Endothelial cell of umbilical vein (primary cell): ENCODE measurements at regions not wholly inside any gene's neighbourhood (a gene's known extent, or its start where the extent isn't known, plus 50 kb on each side); places are given as distances from the start of the nearest gene placed in this dataset.

Source experiments
- BruUV-seq: library from RNA; stranded (reverse); fragments of 400-500 nt; replicated peaks from 2 replicates; lab custom pipeline; 2021; lab: Mats Ljungman, UMichigan
- CTCF ChIA-PET: fragments of 300-600, 350-600 bp; sonication (Branson Sonifier 250); formaldehyde crosslinking; loops from one replicate; lab custom pipeline; 2021; ENCODE audit warnings: antibody characterized with exemption, inconsistent platforms; lab: Charles Lee
- POLR2A ChIA-PET: fragments of 300-600, 350-600 bp; sonication (Branson Sonifier 250); formaldehyde crosslinking; loops from one replicate; lab custom pipeline; 2021; ENCODE audit warnings: antibody characterized with exemption, inconsistent platforms; lab: Charles Lee
- DNase-seq: peaks from one replicate; pipeline ENCODE4 v3.0.0-alpha.2; 2011; ENCODE audit warnings: low read depth, low spot score
- FAIRE-seq: peaks from 2 replicates; lab custom pipeline; 2011; peaks lifted over from hg19 to GRCh38; lab: Jason Lieb, UNC
- H2AFZ ChIP-seq: 2 replicates; pipeline ENCODE4 v1.6.0; 2012; ENCODE audit warnings: low read depth, low read length, control low read depth, inconsistent platforms
- H3K27ac ChIP-seq: 2 replicates; pipeline ENCODE4 v1.5.1; 2011; ENCODE audit warnings: low read depth, mild to moderate bottlenecking, control low read depth, low read length, moderate library complexity; ENCODE audit not compliant: insufficient read depth
- H3K27me3 ChIP-seq, 2 experiments: 2 replicates each; pipeline versions ENCODE4 v1.6.0 to v1.6.1; 2011; ENCODE audit warnings: low read length in 2 of 2, mixed read lengths in 1 of 2; ENCODE audit not compliant: control insufficient read depth in 2 of 2, insufficient read depth in 2 of 2
- H3K36me3 ChIP-seq, 2 experiments: 2 replicates in 1 of 2; 3 replicates in 1 of 2; pipeline ENCODE4 v1.5.1; 2011; ENCODE audit warnings: low read length in 2 of 2, mild to moderate bottlenecking in 1 of 2, moderate library complexity in 1 of 2; ENCODE audit not compliant: control insufficient read depth in 2 of 2, insufficient read depth in 2 of 2; ENCODE audit errors: extremely low read depth in 1 of 2
- H3K4me1 ChIP-seq: 3 replicates; pipeline ENCODE4 v1.5.1; 2011; ENCODE audit warnings: mild to moderate bottlenecking, low read length; ENCODE audit not compliant: control insufficient read depth, insufficient read depth; ENCODE audit errors: extremely low read depth
- H3K4me2 ChIP-seq: 2 replicates; pipeline ENCODE4 v1.6.1; 2011; ENCODE audit warnings: low read length, control low read depth, mixed read lengths; ENCODE audit not compliant: insufficient read depth
- H3K4me3 ChIP-seq, 3 experiments: fragments of 200-600 bp in 1 of 3; sonication (generic), shearing (Covaris generic) in 1 of 3; replicated peaks in 1 of 3; 2 replicates each; pipeline ENCODE4 v1.5.1; 2011 to 2016; ENCODE audit warnings: control low read depth in 3 of 3, low read length in 3 of 3, mild to moderate bottlenecking in 2 of 3, inconsistent platforms in 1 of 3, low read depth in 1 of 3, moderate library complexity in 1 of 3; ENCODE audit not compliant: insufficient read depth in 1 of 3
- H3K79me2 ChIP-seq: 2 replicates; pipeline ENCODE4 v1.6.0; 2012; ENCODE audit warnings: low read length, inconsistent platforms; ENCODE audit not compliant: control insufficient read depth, insufficient read depth
- H3K9ac ChIP-seq: replicated peaks from 2 replicates; pipeline ENCODE3; 2011; ENCODE audit warnings: low read length, control low read depth; ENCODE audit not compliant: insufficient read depth; ENCODE audit errors: extremely low read depth
- H3K9me1 ChIP-seq: replicated peaks from 3 replicates; pipeline ENCODE4 v1.6.0; 2011; ENCODE audit warnings: mild to moderate bottlenecking, low read length; ENCODE audit not compliant: control insufficient read depth, insufficient read depth; ENCODE audit errors: extremely low read depth
- H3K9me3 ChIP-seq: replicated peaks from 2 replicates; pipeline ENCODE4 v1.5.1; 2012; ENCODE audit warnings: low read length, inconsistent platforms; ENCODE audit not compliant: control insufficient read depth, insufficient read depth
- H4K20me1 ChIP-seq: replicated peaks from 2 replicates; pipeline ENCODE3; 2011; ENCODE audit warnings: mild to moderate bottlenecking, low read length; ENCODE audit not compliant: control insufficient read depth, insufficient read depth; ENCODE audit errors: extremely low read depth
- CTCF ChIP-seq, 2 donors: IDR thresholded peaks; 1 replicate in 1 of 2; 2 replicates in 1 of 2; pipeline ENCODE4 v1.5.1; 2011; ENCODE audit warnings: low read length in 2 of 2, mild to moderate bottlenecking in 2 of 2, moderate library complexity in 2 of 2, control low read depth in 1 of 2, inconsistent platforms in 1 of 2, low read depth in 1 of 2; ENCODE audit not compliant: insufficient read depth in 1 of 2; ENCODE audit errors: extremely low read depth in 1 of 2
- EZH2 ChIP-seq: IDR thresholded peaks from 2 replicates; pipeline ENCODE4 v1.6.1; 2012; ENCODE audit warnings: borderline replicate concordance, low read depth, mild to moderate bottlenecking, moderate library complexity, low read length, inconsistent platforms; ENCODE audit not compliant: severe bottlenecking
- FOS ChIP-seq: IDR thresholded peaks from 2 replicates; pipeline ENCODE4 v1.6.1; 2011; ENCODE audit warnings: mild to moderate bottlenecking, low read length, moderate library complexity, borderline replicate concordance; ENCODE audit not compliant: insufficient read depth
- GATA2 ChIP-seq: IDR thresholded peaks from 2 replicates; pipeline ENCODE4 v1.7.0; 2011; ENCODE audit warnings: low read depth, mild to moderate bottlenecking, moderate library complexity, mixed read lengths, low read length; ENCODE audit not compliant: insufficient read length, insufficient read depth
- JUN ChIP-seq: IDR thresholded peaks from 2 replicates; pipeline ENCODE4 v1.6.1; 2011; ENCODE audit warnings: borderline replicate concordance, low read depth; ENCODE audit not compliant: insufficient read length, insufficient read depth
- MAX ChIP-seq: IDR thresholded peaks from 2 replicates; pipeline ENCODE4 v1.6.1; 2011; ENCODE audit not compliant: insufficient read depth, insufficient read length
- MYC ChIP-seq: IDR thresholded peaks from one replicate; pipeline ENCODE4 v1.6.1; 2011; ENCODE audit warnings: mild to moderate bottlenecking, low read depth, low read length
- POLR2A ChIP-seq: IDR thresholded peaks from 2 replicates; pipeline ENCODE4 v1.6.1; 2012; ENCODE audit warnings: low read depth, mild to moderate bottlenecking, control low read depth, low read length
- POLR2AphosphoS5 ChIP-seq: IDR thresholded peaks from 2 replicates; pipeline ENCODE4 v1.6.1; 2012; ENCODE audit warnings: low read depth, mild to moderate bottlenecking, control low read depth, low read length, moderate library complexity; ENCODE audit not compliant: insufficient read depth
- dilution Hi-C: fragments of 300-500 bp; cut with MboI; formaldehyde crosslinking; loops from one replicate; pipeline ENCODE4 v1.15.0; 2019; ENCODE audit warnings: low sequenced_read_pairs; ENCODE audit not compliant: extremely low pct_ligation_motif_present
- intact Hi-C: fragments of 100-400 bp; cut with micrococcal nuclease; formaldehyde crosslinking; loops from one replicate; pipeline ENCODE4 v1.10.0; 2022

GRCh38 chr3:110855207-110855606 lies 216.4 kb upstream of the NECTIN3 start:
- TF ChIP-seq GATA2 (no peak), EZH2 (no peak), POLR2A (no peak), FOS (no peak), CTCF (IDR thresholded peaks at IDR 0.05; ENCODE audit: extremely low read depth in 1 of 2, insufficient read depth in 1 of 2, low read depth in 1 of 2, low read length in 2 of 2) (no peak), JUN (no peak), POLR2AphosphoS5 (no peak), MAX (no peak), MYC (no peak)
- CTCF ChIA-PET = no interaction called here

More at GRCh38 chr3:110855207-110855606, 216.4 kb upstream of the NECTIN3 start:
- no peak overlapping the region for H3K27ac ChIP-seq
- H3K4me1 ChIP-seq = no peaks in the 10 kb centered on the region
- no peaks in the 10 kb centered on the region for H4K20me1 ChIP-seq
- DNase-seq (no peak), FAIRE-seq (no peak)
- H3K9ac ChIP-seq = no peak overlapping the region
- no peak overlapping the region for H2AFZ ChIP-seq
- H3K9me1 ChIP-seq = no peaks in the 10 kb centered on the region
- dilution Hi-C loops (no loop called here), intact Hi-C loops (no loop called here)
- H3K4me3 ChIP-seq = no peak overlapping the region
- no peaks in the 10 kb centered on the region for H3K79me2 ChIP-seq
- no TSS peak for BruUV-seq
- POLR2A ChIA-PET = no interaction called here
- no peak overlapping the region for H3K4me2 ChIP-seq
- no peaks in the 10 kb centered on the region for H3K36me3 ChIP-seq
- no peaks in the 10 kb centered on the region for H3K9me3 ChIP-seq
- no peaks in the 10 kb centered on the region for H3K27me3 ChIP-seq
